RPMI7951 (cell line): ENCODE measurements at regions not wholly inside any gene's neighbourhood (a gene's known extent, or its start where the extent isn't known, plus 50 kb on each side); places are given as distances from the start of the nearest gene placed in this dataset.
"Not testable (repeated sequence)": the region's sequence is repeated elsewhere in the genome, so short reads cannot be mapped to it uniquely, and the experiment has no call there.

Source experiments
- DNase-seq: peaks from one replicate; pipeline ENCODE4 v3.0.0-alpha.2; 2012; ENCODE audit warnings: low read depth

- DNase-seq: no peak
Measured at GRCh38 chr3:164748626-164749025, 329.7 kb downstream of the SI start.

DNA sequence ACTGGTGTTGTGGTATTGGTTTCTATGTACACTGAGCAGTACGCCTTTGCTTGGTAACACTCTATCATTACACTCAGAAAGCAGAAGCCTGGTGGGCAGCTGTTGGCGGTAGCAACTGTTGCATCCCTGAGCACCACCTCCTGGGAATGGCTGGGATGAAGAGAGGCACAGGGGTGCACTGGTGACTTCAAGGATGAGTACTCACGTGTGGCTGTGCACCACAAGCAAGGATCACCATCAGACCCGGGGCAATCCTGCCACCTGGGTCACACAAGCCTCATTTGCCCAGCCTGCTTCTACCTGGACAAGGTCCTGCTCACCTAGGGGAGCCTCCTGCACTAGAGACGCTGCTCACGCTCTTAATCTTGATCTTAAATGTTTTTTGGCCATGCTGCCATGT is 336.4 kb downstream of the SI start:
- DNase-seq: no peak

DNA sequence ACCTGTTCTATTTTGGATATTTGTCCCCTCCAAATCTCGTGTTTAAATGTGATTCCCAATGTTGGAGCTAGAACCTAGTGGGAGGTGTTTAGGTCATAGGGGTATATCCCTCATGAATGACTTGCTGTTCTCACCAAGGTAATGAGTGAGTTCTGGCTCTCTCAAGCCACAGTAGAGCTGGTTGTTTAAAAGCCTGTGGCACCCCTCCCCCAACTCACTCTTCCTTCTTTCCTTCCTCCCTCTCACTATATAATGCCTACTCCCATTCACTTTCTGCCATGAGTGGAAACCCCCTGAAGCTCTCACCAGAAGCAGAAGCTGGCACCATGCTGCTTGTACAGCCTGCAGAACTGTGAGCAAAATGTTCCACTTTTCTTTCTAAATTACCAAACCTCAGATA is 341.1 kb downstream of the SI start:
- no peak for DNase-seq

- DNase-seq: no peak
Measured at GRCh38 chr3:164732166-164732565, 346.1 kb downstream of the SI start.

DNA sequence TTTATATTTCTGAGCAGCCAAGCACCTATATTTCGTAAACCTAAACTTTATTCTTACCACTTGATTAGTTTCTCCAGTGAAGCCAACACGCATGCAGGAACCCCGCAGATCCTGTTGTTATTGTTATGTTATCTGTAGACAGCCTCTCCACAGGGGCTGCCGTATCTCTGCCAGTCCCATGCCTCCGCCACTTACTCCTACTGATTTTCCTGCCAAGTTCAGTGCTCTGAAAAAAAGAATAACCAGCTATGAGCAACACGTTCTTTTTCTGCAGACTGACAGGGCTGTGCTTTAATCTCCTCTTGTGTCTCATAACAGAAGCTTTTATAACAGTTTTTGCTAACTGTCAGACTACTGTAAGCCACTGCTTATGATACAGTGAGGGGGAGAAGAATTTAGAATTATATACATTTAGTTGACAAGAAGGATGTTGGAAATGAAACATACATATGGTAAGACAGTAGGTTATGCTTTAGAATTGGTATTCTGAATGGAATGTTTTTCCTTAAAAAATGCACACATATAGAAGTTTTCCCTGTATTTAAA is 347.4 kb downstream of the SI start:
- no peak for DNase-seq

GRCh38 chr3:164723396-164723795 is 354.9 kb downstream of the SI start:
- DNase-seq: no peak

GRCh38 chr3:164702808-164703207 is 375.5 kb downstream of the SI start:
- DNase-seq: not testable (repeated sequence)

- DNase-seq: no peak
Measured at GRCh38 chr3:164687902-164688301, 390.4 kb downstream of the SI start.

- no peak for DNase-seq
Measured at GRCh38 chr3:164687211-164687610, 391.1 kb downstream of the SI start.

DNA sequence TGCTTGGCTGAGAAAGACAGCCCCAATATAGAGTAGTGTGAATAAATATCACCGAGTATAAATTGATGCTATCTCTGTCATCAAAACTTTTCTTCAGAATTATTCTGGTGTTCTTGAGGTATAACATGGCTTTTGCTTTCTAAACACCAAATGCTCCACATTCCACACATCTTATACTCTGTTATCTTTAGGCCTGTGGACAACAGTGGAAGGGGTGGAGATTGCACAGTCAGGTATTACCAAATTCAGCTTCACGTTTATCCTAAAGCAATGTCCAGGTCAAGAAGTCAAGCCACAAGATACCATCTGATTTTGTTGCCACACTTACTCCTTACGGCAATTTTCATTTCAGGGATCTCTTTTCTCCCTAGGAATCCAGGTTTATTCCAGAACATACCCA is 394.8 kb downstream of the SI start:
- no peak for DNase-seq

GRCh38 chr3:164679245-164679644 is 399.1 kb downstream of the SI start:
- DNase-seq: no peak

DNA sequence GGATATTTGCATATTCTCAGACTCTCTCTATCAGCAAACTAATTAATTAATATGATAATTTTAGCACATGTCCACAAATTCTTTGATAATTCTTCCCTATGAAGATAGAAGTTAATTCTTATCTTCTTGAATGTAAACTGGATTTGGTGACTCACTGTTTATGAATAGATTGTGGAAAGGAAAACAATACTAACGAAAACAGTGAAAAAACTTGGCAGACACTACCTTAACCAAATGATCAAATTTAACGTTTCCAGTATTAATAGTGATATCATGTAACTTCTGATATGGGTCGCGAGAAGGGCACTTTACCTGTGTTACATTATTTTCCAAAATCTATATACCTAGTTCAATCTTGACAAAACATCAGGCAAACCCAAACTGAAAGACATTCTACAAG is 401.0 kb downstream of the SI start:
- no peak for DNase-seq

DNA sequence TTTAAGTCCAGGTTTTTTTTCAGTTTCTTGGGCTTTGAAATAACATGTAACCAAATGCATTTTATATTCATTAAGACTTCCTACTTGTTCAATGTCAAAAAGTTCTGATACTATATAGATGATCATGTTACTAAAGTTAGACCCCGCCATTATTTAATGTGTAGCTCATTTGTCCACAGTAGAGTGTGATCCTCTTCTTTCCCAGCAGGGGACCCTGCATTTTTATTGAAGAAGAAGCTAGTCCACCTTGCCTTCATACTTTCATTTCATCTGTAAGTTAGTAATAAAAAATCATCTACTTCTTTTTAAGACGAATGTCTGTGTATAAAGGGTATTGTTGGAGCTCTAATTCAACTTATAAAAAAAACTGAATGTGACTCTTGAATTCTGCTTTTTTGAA is 404.6 kb downstream of the SI start:
- no peak for DNase-seq

DNA sequence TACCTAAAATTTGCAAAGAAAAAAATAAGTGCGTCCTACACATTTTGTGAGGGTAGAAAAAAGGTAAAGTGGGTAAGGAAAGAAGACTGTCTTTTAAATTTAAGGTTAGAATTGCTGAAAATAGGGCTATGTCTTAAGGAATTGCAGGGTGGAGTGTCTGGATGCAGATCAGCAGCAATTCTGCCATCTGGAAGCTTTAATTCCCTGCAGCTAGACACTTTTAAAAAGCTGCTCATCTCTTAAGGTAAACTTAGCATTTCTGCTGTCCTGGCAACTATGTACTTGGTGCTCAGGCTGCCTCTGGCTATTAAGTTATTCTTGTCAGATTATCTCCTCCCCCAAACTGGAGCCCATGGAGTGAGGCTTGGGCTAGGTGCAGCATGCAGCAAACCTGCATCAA is 420.2 kb downstream of the SI start:
- no peak for DNase-seq

- no peak for DNase-seq
Measured at GRCh38 chr3:164657631-164658030, 420.7 kb downstream of the SI start.

- no peak for DNase-seq
Measured at GRCh38 chr3:164655462-164655861, 422.8 kb downstream of the SI start.

DNA sequence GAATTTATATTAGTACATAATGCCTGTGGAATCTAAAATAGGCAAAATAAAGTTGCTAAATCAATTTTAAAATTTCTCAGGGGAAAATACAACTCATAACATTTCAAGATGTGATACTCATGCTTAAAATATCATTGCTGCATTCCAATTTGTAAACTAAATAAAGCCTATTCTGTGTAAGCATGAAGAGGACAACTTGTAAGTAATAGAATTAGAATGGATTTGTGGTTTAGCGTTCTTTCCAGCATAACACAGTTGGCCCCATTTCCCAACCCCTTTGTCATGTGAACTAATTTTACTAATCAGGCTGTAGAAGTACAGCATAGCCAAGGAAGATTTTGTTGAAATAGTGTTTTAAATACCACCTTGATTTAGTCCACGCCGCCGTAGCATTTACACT is 437.2 kb downstream of the SI start:
- DNase-seq: no peak

DNA sequence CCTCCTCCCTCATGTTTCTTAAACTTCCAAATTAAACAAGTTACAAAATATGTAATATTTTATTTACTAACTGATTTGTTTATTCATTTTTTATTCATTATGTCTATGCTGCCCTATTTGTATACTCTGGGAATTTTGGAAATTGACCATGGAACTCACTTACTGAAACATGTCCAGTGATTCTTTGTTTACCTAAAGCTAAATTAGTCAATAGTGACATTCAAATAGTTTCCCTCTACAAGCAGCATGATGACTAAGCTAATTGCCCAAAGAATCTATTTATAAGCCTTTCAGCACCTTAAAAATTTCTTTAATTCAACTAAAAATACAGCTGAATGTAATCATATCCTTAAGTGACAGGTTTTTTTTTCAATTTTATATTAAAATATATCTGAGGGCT is 437.7 kb downstream of the SI start:
- no peak for DNase-seq

DNA sequence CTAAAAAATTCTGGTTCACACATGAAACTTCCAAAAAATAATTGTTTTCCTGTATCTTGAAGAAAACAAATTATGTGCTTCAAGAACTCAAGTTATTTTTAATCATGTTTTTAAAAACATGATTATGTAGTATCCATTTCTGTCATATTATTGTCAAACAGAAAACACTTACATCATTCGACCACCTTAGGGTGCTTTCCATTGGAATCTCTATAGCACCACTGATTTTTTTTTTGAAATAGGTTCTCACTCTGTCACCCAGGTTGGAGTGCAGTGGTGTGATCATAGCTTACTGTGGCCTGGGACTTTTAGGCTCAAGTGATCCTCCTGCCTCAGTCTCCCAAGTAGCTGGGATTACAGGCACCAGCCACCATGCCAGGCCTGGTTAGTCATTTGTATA is 457.3 kb downstream of the SI start:
- no peak for DNase-seq

DNA sequence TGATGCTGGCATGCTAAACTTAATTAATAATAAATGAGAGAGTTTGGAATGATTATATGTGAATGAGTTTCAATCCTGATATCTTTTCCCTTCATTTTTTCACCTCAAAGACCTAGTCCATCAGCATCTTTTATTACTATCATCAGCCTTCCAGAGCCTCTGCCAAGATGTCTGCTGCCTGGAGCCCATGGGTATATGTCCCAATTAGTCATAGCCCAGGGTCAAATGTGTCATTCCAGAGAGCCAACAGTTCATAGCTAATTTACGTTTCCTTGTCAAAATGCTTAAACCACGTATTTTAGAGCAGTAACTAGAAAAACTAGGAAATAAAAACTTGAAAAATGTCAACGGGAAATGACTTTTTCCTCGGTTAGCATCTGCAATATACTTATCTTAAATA is 457.9 kb downstream of the SI start:
- DNase-seq: no peak

DNA sequence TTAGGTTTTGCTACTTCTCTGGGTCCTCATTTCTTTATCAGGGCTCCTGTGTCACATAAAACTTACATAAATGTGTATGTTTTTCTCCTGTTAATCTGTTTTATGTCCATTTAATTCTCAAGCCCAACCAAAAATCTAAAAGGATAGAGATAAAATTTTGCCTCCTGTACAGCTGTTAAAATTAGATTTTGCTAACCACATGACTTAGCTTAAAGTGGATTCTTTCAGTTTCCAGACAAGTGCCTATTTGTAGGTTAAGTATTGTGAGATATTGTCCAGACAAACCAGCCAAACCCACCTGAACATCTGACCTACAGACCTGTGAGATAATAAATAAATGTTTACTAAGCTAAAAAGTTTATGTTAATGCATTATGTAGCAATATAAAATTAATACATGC is 465.5 kb downstream of the SI start:
- DNase-seq: no peak

DNA sequence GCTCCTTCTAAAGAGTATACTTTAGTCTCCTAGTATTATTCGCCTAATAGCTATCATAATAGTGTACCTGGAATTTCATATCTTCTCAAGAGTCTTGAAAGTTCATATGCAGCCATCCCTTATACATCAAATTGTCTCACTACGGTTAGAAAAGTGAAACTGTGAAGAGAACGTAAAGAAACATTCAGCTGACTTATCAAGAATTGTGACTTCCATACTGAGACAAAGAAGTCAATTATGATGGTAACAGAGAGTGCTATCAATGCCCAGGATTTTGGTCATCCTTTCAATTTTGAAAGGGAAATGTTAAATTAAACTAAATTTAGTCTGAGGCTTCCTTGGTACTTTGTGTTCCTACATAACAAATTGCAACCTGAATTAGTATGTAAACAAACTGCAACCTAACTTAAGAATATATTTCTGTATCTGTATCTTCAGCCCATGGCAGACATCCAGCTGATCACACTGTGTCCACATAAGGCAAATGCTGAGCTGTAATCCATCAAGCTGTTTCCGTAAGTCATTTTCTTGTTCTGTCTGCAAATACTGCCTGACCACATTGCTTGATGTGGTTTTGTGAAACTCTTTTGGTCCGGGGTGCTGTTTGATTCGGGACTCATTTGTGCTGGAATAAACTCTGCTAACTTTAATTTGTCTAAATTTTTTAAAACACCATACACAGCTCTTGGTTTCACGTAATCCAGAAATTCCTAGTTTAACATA is 469.6 kb downstream of the SI start:
- no peak for DNase-seq

- DNase-seq: no peak
Measured at GRCh38 chr3:164604687-164605086, 473.6 kb downstream of the SI start.

DNA sequence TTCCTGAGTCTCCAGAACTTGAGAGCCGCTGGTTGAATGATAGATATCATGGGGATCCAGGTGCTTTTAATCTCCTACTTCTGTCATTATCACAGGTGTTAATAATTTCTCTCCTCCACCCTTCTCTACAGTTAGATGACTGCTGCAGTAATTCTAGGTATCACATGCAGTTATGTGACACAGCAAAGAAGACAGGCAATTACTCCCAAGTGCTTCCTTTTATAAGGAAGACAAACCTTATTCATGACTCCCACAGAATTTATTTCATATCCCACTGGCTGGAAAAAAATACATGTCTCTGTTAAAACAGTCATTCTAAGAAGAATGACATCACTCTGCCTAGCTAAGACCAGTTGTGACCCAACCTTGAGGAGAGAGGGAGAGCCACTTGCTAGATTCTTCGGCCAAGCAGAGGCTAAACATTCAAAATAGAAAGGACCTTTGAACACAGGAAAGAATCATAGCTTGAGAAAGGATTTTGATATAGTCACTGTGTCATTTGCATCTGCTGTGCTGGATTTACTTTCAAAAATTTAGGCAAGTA is 500.6 kb downstream of the SI start:
- no peak for DNase-seq
